Stimulated activated naive CD8-positive, alpha-beta T cell treated with anti-CD3 and anti-CD28 coated beads, Interleukin-15, Interleukin-2, amounts not matched to agents 100 ng/mL and 50 ng/mL, for 24 hours (primary cell): ENCODE measurements at regions not wholly inside any gene's neighbourhood (a gene's known extent, or its start where the extent isn't known, plus 50 kb on each side); places are given as distances from the start of the nearest gene placed in this dataset.

Source experiments
- H3K27ac Mint-ChIP-seq: one replicate; pipeline ENCODE4 v1.8.0; 2021; ENCODE audit warnings: mild to moderate bottlenecking, mixed read lengths
- H3K27me3 Mint-ChIP-seq: one replicate; pipeline ENCODE4 v1.8.0; 2021; ENCODE audit warnings: mixed read lengths
- H3K36me3 Mint-ChIP-seq: one replicate; pipeline ENCODE4 v1.8.0; 2021; ENCODE audit warnings: low read depth, mixed read lengths
- H3K4me1 Mint-ChIP-seq: one replicate; pipeline ENCODE4 v1.8.0; 2021; ENCODE audit warnings: low read depth, mixed read lengths
- H3K4me3 Mint-ChIP-seq: one replicate; pipeline ENCODE4 v1.8.0; 2021; ENCODE audit warnings: mild to moderate bottlenecking, mixed read lengths
- H3K9me3 Mint-ChIP-seq: one replicate; pipeline ENCODE4 v1.8.0; 2021; ENCODE audit warnings: mixed read lengths

DNA sequence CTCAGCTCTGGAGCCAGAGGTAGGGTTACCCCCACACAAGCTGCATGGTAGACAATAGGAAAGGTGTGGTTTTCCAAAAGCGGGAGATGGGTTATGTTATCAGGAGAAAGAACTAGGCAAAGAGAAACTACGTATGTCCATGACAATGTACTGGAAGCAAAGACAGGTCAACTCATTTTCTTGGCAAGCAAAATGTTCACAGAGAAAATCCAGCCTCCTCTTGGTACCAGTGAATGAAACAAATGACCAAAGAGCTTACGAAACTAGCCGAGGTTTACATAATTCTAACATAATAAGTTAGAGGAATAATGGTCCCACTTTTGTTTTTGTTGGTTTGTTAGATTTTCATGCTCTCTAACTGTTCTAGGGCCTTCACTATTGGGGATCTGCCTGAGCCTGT lies 338.1 kb upstream of the TGFBR2 start:
- peaks cover 7% of the 10 kb centered on the region for H3K36me3 Mint-ChIP-seq
- peaks cover 8% of the 10 kb centered on the region for H3K9me3 Mint-ChIP-seq
- no peak overlapping the region for H3K27ac Mint-ChIP-seq
- no peak overlapping the region for H3K4me3 Mint-ChIP-seq
- H3K4me1 Mint-ChIP-seq = peaks cover 17% of the 10 kb centered on the region
- no peaks in the 10 kb centered on the region for H3K27me3 Mint-ChIP-seq

- no peak overlapping the region for H3K27ac Mint-ChIP-seq
- no peaks in the 10 kb centered on the region for H3K27me3 Mint-ChIP-seq
- H3K4me3 Mint-ChIP-seq = no peak overlapping the region
- peaks cover 6% of the 10 kb centered on the region for H3K4me1 Mint-ChIP-seq
- H3K9me3 Mint-ChIP-seq = peaks cover 8% of the 10 kb centered on the region
- peaks cover 7% of the 10 kb centered on the region for H3K36me3 Mint-ChIP-seq
Measured at GRCh38 chr3:30269751-30270445, 336.5 kb upstream of the TGFBR2 start.

DNA sequence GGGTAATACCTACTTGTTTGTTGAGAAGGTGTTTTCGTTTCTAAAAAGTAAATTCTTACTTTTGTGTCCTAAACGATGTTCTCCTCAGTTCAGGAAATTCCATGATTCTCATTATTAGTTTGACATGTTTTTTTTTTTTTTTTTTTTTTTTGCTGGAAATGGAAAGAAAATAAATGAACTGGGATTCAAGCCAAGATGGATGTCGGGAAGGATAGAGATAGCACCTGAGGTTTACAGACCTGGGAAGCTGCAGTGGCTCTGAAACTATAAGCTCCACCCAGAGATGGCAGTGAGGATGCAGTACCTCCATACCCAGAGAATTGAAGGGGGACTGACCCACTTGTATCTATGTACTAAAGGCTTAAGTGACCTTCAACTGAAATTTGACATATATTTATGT lies 334.6 kb upstream of the TGFBR2 start:
- Mint-ChIP-seq H3K9me3 (no peaks in the 10 kb centered on the region), H3K36me3 (no peaks in the 10 kb centered on the region)

GRCh38 chr3:30273304-30274072 lies 332.9 kb upstream of the TGFBR2 start:
- Mint-ChIP-seq H3K27me3 (no peaks in the 10 kb centered on the region), H3K4me1 (peaks cover 6% of the 10 kb centered on the region), H3K4me3 (no peak overlapping the region), H3K9me3 (peaks cover 7% of the 10 kb centered on the region), H3K36me3 (peaks cover 12% of the 10 kb centered on the region), H3K27ac (no peak overlapping the region)

More for the DNA sequence above, 334.6 kb upstream of the TGFBR2 start:
- no peak overlapping the region for H3K4me3 Mint-ChIP-seq
- H3K27ac Mint-ChIP-seq = no peak overlapping the region
- H3K4me1 Mint-ChIP-seq = peaks cover 6% of the 10 kb centered on the region
- no peaks in the 10 kb centered on the region for H3K27me3 Mint-ChIP-seq

GRCh38 chr3:30277494-30277893 lies 328.9 kb upstream of the TGFBR2 start:
- Mint-ChIP-seq H3K27ac (no peak overlapping the region), H3K4me3 (no peak overlapping the region), H3K36me3 (peaks cover 13% of the 10 kb centered on the region), H3K27me3 (no peaks in the 10 kb centered on the region), H3K9me3 (peaks cover 7% of the 10 kb centered on the region), H3K4me1 (peaks cover 3% of the 10 kb centered on the region)

DNA sequence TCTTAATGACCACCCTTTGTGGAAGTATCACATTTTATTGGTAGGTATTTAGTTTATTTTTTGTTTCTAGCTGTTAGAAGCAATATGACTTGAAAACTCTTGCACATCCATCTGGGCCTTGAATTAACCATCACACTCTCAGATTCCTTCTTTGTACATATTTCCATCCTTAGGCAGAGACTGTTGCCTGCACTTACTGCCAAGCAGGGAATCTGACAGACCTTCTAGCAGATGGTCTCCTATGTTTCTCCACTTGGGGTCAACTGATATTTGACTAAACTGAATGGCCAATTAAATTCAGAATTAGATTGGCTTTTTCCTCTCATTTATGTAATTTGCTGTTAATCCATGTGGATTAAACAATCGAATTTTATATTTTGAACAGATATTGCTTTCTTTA lies 324.9 kb upstream of the TGFBR2 start:
- no peak overlapping the region for H3K27ac Mint-ChIP-seq
- H3K9me3 Mint-ChIP-seq = peaks cover 7% of the 10 kb centered on the region
- H3K4me1 Mint-ChIP-seq = peaks cover 17% of the 10 kb centered on the region
- peaks cover 13% of the 10 kb centered on the region for H3K36me3 Mint-ChIP-seq
- H3K27me3 Mint-ChIP-seq = no peaks in the 10 kb centered on the region
- H3K4me3 Mint-ChIP-seq = no peak overlapping the region

- Mint-ChIP-seq H3K27ac (no peak overlapping the region), H3K4me3 (no peak overlapping the region), H3K36me3 (peaks cover 13% of the 10 kb centered on the region), H3K4me1 (peaks cover 19% of the 10 kb centered on the region), H3K27me3 (no peaks in the 10 kb centered on the region), H3K9me3 (peaks cover 6% of the 10 kb centered on the region)
Measured at GRCh38 chr3:30282154-30282696, 324.2 kb upstream of the TGFBR2 start.

DNA sequence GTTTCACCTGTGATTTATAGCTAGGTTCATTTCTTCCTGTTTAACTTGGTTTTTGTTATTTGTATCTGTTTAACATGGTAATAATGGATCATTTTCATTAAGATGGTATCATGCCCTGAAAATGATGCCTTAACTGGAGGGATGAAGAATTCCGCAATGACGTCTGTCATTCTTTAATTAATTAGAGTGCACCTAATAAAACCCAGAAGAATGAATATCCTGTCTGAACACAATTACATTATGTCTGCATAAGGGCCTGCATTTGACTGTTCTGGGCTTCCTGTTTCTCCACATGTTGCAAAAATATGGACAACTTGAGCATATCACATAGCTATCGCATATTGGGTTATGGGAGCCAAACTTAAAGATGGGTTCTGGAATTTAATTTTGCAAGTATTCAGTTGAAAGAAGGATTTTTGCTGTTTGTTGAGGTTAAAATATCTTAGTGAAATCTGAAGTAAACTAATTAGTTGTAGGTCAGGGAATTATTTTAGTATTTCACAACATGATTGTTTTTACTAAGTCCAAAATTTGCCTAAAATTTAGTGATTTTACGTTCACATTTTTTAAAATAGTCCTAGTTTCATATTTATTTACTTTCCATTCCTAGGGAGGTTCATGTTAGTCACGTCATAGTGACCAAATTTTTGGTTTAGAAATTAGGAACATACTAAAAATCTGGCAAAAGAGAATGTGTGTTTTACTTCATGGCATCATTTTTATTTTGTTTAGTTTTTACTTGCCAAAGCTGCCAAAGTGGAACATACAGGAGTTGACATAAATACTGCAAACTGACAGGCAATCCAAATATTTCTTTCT lies 321.0 kb upstream of the TGFBR2 start:
- no peaks in the 10 kb centered on the region for H3K9me3 Mint-ChIP-seq
- H3K27me3 Mint-ChIP-seq = no peaks in the 10 kb centered on the region
- peaks cover 34% of the 10 kb centered on the region for H3K4me1 Mint-ChIP-seq
- H3K27ac Mint-ChIP-seq = no peak overlapping the region
- H3K36me3 Mint-ChIP-seq = no peaks in the 10 kb centered on the region
- H3K4me3 Mint-ChIP-seq = no peak overlapping the region

DNA sequence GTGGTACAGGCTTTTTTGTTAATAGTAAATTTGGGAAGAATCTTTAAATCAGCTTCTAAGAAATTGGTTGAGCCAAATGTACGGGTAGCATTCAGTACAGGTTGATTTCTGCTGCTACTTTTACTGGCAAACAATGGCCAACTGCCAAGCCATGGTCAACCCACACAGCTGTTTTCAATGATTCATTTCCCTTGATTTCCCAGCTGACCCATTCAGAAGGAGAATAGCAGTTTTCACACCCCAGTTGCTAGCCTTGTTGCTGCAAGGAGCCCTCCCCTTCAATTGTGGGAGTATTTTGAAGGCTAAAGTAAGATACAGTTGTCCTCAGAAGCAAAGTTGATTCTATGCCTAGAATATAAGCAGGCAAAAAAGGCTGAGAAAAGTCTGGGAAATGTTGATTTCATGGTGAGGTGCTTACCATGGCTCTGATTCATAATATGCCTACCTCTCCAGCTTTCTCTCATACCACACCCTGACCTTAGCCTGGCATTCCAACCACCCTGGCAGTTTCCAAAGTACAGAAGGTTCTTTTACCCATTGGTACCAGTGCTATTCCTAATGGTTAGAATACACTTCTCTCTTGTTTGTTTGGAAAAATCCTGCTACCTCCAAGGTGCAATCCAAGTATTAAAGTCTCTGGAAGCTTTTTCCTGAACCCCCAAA lies 320.3 kb upstream of the TGFBR2 start:
- Mint-ChIP-seq H3K4me1 (peaks cover 34% of the 10 kb centered on the region), H3K4me3 (no peak overlapping the region), H3K9me3 (no peaks in the 10 kb centered on the region), H3K27me3 (no peaks in the 10 kb centered on the region), H3K27ac (no peak overlapping the region), H3K36me3 (no peaks in the 10 kb centered on the region)

- Mint-ChIP-seq H3K4me3 (no peak overlapping the region), H3K27ac (no peak overlapping the region), H3K36me3 (no peaks in the 10 kb centered on the region), H3K9me3 (no peaks in the 10 kb centered on the region), H3K27me3 (no peaks in the 10 kb centered on the region), H3K4me1 (peaks cover 34% of the 10 kb centered on the region)
Measured at GRCh38 chr3:30286811-30287210, 319.6 kb upstream of the TGFBR2 start.

- H3K4me1 Mint-ChIP-seq = peaks cover 34% of the 10 kb centered on the region
- H3K4me3 Mint-ChIP-seq = no peak overlapping the region
- no peaks in the 10 kb centered on the region for H3K9me3 Mint-ChIP-seq
- H3K36me3 Mint-ChIP-seq = no peaks in the 10 kb centered on the region
- H3K27me3 Mint-ChIP-seq = no peaks in the 10 kb centered on the region
- no peak overlapping the region for H3K27ac Mint-ChIP-seq
Measured at GRCh38 chr3:30288830-30289229, 317.6 kb upstream of the TGFBR2 start.

GRCh38 chr3:30289324-30289723 lies 317.1 kb upstream of the TGFBR2 start:
- H3K27me3 Mint-ChIP-seq = no peaks in the 10 kb centered on the region
- peaks cover 34% of the 10 kb centered on the region for H3K4me1 Mint-ChIP-seq
- no peaks in the 10 kb centered on the region for H3K9me3 Mint-ChIP-seq
- no peak overlapping the region for H3K27ac Mint-ChIP-seq
- H3K36me3 Mint-ChIP-seq = no peaks in the 10 kb centered on the region
- H3K4me3 Mint-ChIP-seq = no peak overlapping the region

DNA sequence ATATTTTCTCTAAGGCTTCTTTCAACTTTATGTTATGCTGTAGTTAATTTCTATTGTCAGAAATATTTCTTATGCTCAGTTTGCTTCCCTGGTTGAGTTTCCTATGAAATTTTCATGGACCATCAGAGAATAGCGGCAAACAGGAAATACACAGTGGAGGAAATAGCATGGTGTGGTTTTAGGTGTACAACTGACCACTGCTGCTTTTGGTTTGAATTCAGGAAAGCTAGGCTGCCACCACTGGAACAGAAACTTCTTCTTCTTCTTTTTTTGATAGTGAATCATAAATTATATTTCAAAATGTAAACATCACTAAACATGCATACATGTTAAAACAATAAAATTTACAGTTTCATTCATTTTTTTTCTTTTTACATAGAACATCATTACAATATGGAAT lies 316.6 kb upstream of the TGFBR2 start:
- Mint-ChIP-seq H3K36me3 (no peaks in the 10 kb centered on the region), H3K27ac (no peak overlapping the region), H3K27me3 (no peaks in the 10 kb centered on the region), H3K4me1 (peaks cover 34% of the 10 kb centered on the region), H3K4me3 (no peak overlapping the region), H3K9me3 (no peaks in the 10 kb centered on the region)

GRCh38 chr3:30290479-30290878 lies 315.9 kb upstream of the TGFBR2 start:
- H3K27ac Mint-ChIP-seq = no peak overlapping the region

More at GRCh38 chr3:30290479-30290878, 315.9 kb upstream of the TGFBR2 start:
- no peaks in the 10 kb centered on the region for H3K27me3 Mint-ChIP-seq
- peaks cover 31% of the 10 kb centered on the region for H3K4me1 Mint-ChIP-seq
- H3K36me3 Mint-ChIP-seq = no peaks in the 10 kb centered on the region
- H3K9me3 Mint-ChIP-seq = no peaks in the 10 kb centered on the region
- no peak overlapping the region for H3K4me3 Mint-ChIP-seq
